MM.1S (cell line): ENCODE measurements at regions not wholly inside any gene's neighbourhood (a gene's known extent, or its start where the extent isn't known, plus 50 kb on each side); places are given as distances from the start of the nearest gene placed in this dataset.

ENCODE experiments used
- DNase-seq: peaks from one replicate; pipeline ENCODE4 v3.0.0-alpha.2; 2015
- H2AFZ ChIP-seq: fragments of 300-600 bp; sonication (generic); 2 replicates; pipeline ENCODE4 v1.6.0; 2016; ENCODE audit warnings: antibody characterized with exemption, low read length
- H3F3A ChIP-seq: fragments of 300-600 bp; sonication (generic); 2 replicates; pipeline ENCODE4 v1.6.1; 2016; ENCODE audit warnings: mild to moderate bottlenecking, antibody characterized with exemption, low read length, moderate library complexity, mixed read lengths; ENCODE audit not compliant: insufficient read depth
- H3K27ac ChIP-seq: fragments of 300-600 bp; sonication (generic); 2 replicates; pipeline ENCODE4 v1.5.1; 2016; ENCODE audit warnings: mild to moderate bottlenecking, low read length
- H3K27me3 ChIP-seq: fragments of 300-600 bp; sonication (generic); replicated peaks from 2 replicates; pipeline ENCODE4 v1.6.0; 2016; ENCODE audit warnings: low read length; ENCODE audit not compliant: insufficient read depth
- H3K36me3 ChIP-seq: fragments of 300-600 bp; sonication (generic); replicated peaks from 2 replicates; pipeline ENCODE4 v1.6.1; 2016; ENCODE audit warnings: mild to moderate bottlenecking, low read length, mixed read lengths; ENCODE audit not compliant: insufficient read depth
- H3K4me1 ChIP-seq: fragments of 300-600 bp; sonication (generic); 2 replicates; pipeline ENCODE4 v1.6.1; 2016; ENCODE audit warnings: low read length, mixed read lengths
- H3K4me2 ChIP-seq: fragments of 300-600 bp; sonication (generic); 2 replicates; pipeline ENCODE4 v1.6.0; 2016; ENCODE audit warnings: low read depth, low read length
- H3K4me3 ChIP-seq: fragments of 300-600 bp; sonication (generic); 2 replicates; pipeline ENCODE4 v1.5.1; 2016; ENCODE audit warnings: low read length, mixed read lengths
- H3K79me2 ChIP-seq: fragments of 300-600 bp; sonication (generic); 2 replicates; pipeline ENCODE4 v1.6.1; 2016; ENCODE audit warnings: mixed run types, low read length, mixed read lengths
- H3K9ac ChIP-seq: fragments of 300-600 bp; sonication (generic); 2 replicates; pipeline ENCODE4 v1.6.1; 2016; ENCODE audit warnings: low read length, mixed read lengths
- H3K9me2 ChIP-seq: fragments of 300-600 bp; sonication (generic); replicated peaks from 2 replicates; pipeline ENCODE4 v1.6.1; 2016; ENCODE audit warnings: mild to moderate bottlenecking, low read length, mixed read lengths; ENCODE audit not compliant: insufficient read depth
- H3K9me3 ChIP-seq: fragments of 300-600 bp; sonication (generic); replicated peaks from 2 replicates; pipeline ENCODE4 v1.6.1; 2016; ENCODE audit warnings: mild to moderate bottlenecking, low read length, mixed read lengths; ENCODE audit not compliant: insufficient read depth
- H4K20me1 ChIP-seq: fragments of 300-600 bp; sonication (generic); 2 replicates; pipeline ENCODE4 v1.6.1; 2016; ENCODE audit warnings: mild to moderate bottlenecking, low read length, moderate library complexity, mixed read lengths; ENCODE audit not compliant: insufficient read depth
- EZH2 ChIP-seq: fragments of 300-600 bp; sonication (generic); optimal IDR thresholded peaks from 2 replicates; pipeline ENCODE3; 2017; ENCODE audit warnings: low read depth, mild to moderate bottlenecking, antibody characterized with exemption, low read length, mixed read lengths
- EZH2phosphoT487 ChIP-seq: fragments of 300-600 bp; sonication (generic); IDR thresholded peaks from 2 replicates; pipeline ENCODE4 v1.6.1; 2018; ENCODE audit warnings: antibody characterized with exemption, low read length
- TF ChIP-seq, protein P1 (sequence below): fragments of 300-600 bp; sonication (generic); IDR thresholded peaks from 2 replicates; pipeline ENCODE4 v1.5.1; 2016; ENCODE audit warnings: antibody characterized with exemption, low read length, mixed read lengths

GRCh38 chr2:136505462-136505861 lies 259.9 kb upstream of the THSD7B start:
- H3F3A ChIP-seq: no peaks in the 10 kb centered on the region
- no peak overlapping the region for H3K4me3 ChIP-seq
- no peak overlapping the region for H3K4me2 ChIP-seq
- peaks cover 3% of the 10 kb centered on the region; the same call in 1 of the 2 replicates for H3K4me1 ChIP-seq
- H2AFZ ChIP-seq: no peak overlapping the region
- H3K9ac ChIP-seq: no peak overlapping the region
- no peaks in the 10 kb centered on the region for H3K9me2 ChIP-seq
- peak; percentile 65 for DNase-seq
- H3K27me3 ChIP-seq: no peaks in the 10 kb centered on the region
- H3K9me3 ChIP-seq: no peaks in the 10 kb centered on the region
- no peaks in the 10 kb centered on the region for H3K79me2 ChIP-seq
- H3K36me3 ChIP-seq: no peaks in the 10 kb centered on the region
- no peaks in the 10 kb centered on the region for H4K20me1 ChIP-seq
- TF ChIP-seq, protein P1, sequence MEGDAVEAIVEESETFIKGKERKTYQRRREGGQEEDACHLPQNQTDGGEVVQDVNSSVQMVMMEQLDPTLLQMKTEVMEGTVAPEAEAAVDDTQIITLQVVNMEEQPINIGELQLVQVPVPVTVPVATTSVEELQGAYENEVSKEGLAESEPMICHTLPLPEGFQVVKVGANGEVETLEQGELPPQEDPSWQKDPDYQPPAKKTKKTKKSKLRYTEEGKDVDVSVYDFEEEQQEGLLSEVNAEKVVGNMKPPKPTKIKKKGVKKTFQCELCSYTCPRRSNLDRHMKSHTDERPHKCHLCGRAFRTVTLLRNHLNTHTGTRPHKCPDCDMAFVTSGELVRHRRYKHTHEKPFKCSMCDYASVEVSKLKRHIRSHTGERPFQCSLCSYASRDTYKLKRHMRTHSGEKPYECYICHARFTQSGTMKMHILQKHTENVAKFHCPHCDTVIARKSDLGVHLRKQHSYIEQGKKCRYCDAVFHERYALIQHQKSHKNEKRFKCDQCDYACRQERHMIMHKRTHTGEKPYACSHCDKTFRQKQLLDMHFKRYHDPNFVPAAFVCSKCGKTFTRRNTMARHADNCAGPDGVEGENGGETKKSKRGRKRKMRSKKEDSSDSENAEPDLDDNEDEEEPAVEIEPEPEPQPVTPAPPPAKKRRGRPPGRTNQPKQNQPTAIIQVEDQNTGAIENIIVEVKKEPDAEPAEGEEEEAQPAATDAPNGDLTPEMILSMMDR: no peak
- TF ChIP-seq EZH2 (no peak), EZH2phosphoT487 (no peak)
- no peak overlapping the region for H3K27ac ChIP-seq

- no peak overlapping the region for H3K27ac ChIP-seq
- TF ChIP-seq EZH2: no peak
- TF ChIP-seq, protein P1: no peak
- TF ChIP-seq EZH2phosphoT487: no peak
- no peaks in the 10 kb centered on the region for H3F3A ChIP-seq
- no peaks in the 10 kb centered on the region for H3K79me2 ChIP-seq
- H3K9ac ChIP-seq: no peak overlapping the region
- no peaks in the 10 kb centered on the region for H3K27me3 ChIP-seq
- H3K9me3 ChIP-seq: no peaks in the 10 kb centered on the region
- no peaks in the 10 kb centered on the region for H4K20me1 ChIP-seq
- H2AFZ ChIP-seq: no peak overlapping the region
- H3K4me1 ChIP-seq: peaks cover 3% of the 10 kb centered on the region; the same call in 1 of the 2 replicates
- H3K9me2 ChIP-seq: no peaks in the 10 kb centered on the region
- no peaks in the 10 kb centered on the region for H3K36me3 ChIP-seq
- no peak overlapping the region for H3K4me3 ChIP-seq
- DNase-seq: no peak
- H3K4me2 ChIP-seq: no peak overlapping the region
These were observed 262.7 kb upstream of the THSD7B start for GRCh38 chr2:136502660-136503059.

GRCh38 chr2:136497709-136498108 lies 267.6 kb upstream of the THSD7B start:
- no peak for DNase-seq
- Histone ChIP-seq H3K36me3 (no peaks in the 10 kb centered on the region), H3K9me3 (no peaks in the 10 kb centered on the region), H3K9ac (no peak overlapping the region), H3F3A (no peaks in the 10 kb centered on the region), H3K79me2 (no peaks in the 10 kb centered on the region), H3K4me3 (no peak overlapping the region), H2AFZ (no peak overlapping the region), H4K20me1 (no peaks in the 10 kb centered on the region), H3K4me1 (no peaks in the 10 kb centered on the region), H3K4me2 (no peak overlapping the region), H3K27me3 (no peaks in the 10 kb centered on the region), H3K27ac (no peak overlapping the region), H3K9me2 (no peaks in the 10 kb centered on the region)
- TF ChIP-seq, protein P1: no peak
- TF ChIP-seq EZH2: no peak
- TF ChIP-seq EZH2phosphoT487: no peak
